Stimulated activated CD4-positive, alpha-beta T cell treated with anti-CD3 and anti-CD28 coated beads, Interleukin-4, amount 100 ng/mL, for 1 hour (primary cell): ENCODE measurements at regions not wholly inside any gene's neighbourhood (a gene's known extent, or its start where the extent isn't known, plus 50 kb on each side); places are given as distances from the start of the nearest gene placed in this dataset.
"Not testable (repeated sequence)": the region's sequence is repeated elsewhere in the genome, so short reads cannot be mapped to it uniquely, and the experiment has no call there.

Experiments used
- DNase-seq: peaks from one replicate; pipeline ENCODE4 v3.0.0-alpha.2; 2020

GRCh38 chr5:100479079-100479688, 56.0 kb upstream of the FAM174A start:
- no peak for DNase-seq

- DNase-seq, result no peak
Observed at GRCh38 chr5:100472091-100472490, 63.1 kb upstream of the FAM174A start.

- no peak for DNase-seq
Observed at GRCh38 chr5:100469767-100470166, 65.4 kb upstream of the FAM174A start.

DNA sequence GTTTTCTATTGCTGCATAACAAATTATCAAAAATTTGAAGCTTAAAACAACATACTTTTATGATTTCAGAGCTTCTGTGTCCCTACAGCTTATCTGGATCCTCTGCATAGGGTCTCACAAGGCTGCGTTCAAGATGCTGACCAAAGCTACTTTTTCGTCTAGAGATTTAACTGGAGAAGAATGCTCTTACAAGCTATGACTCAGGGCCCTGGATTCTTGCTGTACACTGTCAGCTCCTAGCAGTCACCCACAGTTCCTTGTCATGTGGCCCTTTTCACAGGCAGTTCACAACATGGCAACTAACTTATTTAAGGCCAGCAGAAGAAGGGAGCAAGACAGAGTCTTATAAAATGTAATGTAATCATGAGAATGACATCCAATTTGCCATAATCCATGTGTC, 70.8 kb upstream of the FAM174A start:
- DNase-seq, result no peak

DNA sequence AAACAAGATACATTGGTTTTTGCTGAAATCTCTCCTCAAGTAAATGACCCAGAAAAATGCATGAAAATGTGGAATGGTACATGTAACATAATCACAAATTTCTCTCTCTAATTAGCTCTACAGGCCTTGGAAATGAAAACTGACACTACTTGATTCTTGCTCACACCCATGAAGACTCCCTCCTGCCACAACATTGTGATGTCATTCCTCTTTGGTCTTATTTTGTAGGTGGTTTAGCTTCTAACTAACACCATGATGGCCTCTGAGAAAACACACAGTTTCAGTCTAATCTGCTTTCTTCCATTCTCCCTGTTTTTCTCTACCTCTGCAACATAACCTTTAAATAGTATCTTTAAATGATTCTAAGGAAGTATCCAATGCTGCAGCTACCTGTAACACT, 78.6 kb upstream of the FAM174A start:
- no peak for DNase-seq

GRCh38 chr5:100452126-100452525, 83.0 kb upstream of the FAM174A start:
- no peak for DNase-seq

DNA sequence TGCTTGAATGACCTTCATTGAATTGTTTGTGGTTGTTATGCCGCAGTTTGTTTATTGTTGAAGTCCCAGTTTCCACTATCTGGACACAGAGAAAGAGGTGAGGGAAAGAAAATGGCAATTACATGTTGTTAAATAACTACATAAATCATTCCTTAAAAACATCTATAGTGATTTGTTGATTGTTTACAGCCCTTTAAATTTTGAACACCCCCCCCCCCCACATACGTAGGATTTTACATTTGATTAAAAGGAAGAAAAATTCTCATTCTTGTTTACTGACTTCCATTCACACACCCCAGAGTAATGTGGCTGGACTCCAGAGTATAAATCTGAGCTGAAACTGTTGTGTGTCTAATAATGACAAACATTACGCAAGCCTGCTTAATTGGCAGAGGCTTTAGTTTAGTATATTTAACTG, 87.1 kb upstream of the FAM174A start:
- no peak for DNase-seq

DNA sequence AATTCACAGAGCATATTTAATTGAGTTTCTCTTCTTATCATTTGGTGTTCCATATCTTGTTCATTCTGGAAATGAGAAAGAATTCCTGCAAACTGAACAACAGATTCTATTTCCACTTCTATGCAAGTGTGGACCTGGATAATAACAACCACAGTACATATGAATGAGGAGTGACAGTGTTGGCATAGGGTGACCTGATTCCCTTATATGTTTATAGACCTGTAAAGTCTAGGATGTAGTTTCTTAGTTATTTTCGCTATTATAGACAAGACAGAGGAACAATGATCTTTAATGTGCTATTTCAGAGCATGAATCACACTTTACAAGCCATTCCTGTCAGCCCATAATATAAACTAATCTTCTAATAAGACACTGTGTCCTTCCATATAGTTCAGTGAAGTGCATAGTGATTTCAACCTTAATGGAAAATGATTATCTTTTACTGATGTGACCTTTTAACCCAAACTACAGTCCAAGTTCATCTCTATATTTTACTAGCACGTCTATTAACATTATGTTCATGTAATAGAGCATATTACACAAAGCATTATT, 88.2 kb upstream of the FAM174A start:
- DNase-seq, result no peak

DNA sequence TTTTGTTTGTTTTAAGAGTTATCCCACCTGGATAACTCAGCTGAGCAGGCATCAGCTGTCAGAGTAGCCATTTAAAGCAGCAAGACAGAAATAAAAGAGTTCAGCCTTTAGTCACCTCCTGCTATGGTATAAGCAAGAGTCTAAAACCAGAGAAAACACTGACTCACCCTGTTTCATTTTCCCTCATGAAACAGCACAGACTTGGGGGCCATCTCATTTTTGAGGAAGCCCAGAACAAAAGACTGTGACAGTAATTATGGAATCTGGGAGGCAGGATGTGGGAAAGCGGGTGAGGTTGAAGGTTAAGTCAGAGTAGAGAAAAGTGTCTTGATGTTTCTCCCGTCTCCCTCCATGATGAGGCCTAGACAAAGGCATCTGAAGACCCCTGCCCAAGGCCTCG, 90.2 kb upstream of the FAM174A start:
- no peak for DNase-seq

DNA sequence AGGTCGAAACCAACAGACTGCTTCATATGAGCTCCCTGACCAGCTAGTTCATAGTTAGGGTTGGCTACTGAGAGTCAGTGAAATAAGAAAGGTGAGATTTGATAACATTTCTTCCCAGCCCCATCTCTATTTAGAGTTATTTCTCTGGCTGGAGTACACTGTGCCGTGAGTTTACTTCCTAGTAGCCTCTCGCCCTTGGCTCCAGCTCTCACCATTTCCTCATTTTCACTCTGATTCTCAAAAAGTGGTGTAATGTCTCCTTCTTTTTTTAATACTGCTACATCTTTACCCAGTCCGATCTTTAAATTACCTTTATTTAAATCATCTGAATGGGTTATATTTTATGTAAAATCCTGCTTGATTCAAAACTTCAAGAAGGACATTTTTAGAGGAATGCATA, 100.4 kb upstream of the FAM174A start:
- DNase-seq, result no peak

DNA sequence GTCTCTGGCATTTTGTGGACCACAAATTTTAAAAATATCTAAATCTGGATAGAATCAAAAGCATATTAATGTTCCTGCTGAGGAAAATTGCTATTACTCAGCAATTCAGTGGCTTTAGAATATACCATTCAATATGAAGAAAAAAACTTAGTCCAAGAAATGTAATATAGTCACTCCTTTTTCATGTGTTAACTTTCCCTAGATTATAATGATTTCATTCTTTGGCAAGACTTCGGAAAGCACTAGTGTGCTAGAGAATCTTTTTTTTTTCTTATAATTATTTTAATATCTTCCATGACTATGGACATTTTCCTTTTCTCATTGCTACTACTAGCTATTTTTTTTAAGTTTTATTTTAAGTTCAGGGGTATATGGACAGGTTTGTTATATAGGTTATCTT, 102.4 kb upstream of the FAM174A start:
- DNase-seq, result no peak

DNA sequence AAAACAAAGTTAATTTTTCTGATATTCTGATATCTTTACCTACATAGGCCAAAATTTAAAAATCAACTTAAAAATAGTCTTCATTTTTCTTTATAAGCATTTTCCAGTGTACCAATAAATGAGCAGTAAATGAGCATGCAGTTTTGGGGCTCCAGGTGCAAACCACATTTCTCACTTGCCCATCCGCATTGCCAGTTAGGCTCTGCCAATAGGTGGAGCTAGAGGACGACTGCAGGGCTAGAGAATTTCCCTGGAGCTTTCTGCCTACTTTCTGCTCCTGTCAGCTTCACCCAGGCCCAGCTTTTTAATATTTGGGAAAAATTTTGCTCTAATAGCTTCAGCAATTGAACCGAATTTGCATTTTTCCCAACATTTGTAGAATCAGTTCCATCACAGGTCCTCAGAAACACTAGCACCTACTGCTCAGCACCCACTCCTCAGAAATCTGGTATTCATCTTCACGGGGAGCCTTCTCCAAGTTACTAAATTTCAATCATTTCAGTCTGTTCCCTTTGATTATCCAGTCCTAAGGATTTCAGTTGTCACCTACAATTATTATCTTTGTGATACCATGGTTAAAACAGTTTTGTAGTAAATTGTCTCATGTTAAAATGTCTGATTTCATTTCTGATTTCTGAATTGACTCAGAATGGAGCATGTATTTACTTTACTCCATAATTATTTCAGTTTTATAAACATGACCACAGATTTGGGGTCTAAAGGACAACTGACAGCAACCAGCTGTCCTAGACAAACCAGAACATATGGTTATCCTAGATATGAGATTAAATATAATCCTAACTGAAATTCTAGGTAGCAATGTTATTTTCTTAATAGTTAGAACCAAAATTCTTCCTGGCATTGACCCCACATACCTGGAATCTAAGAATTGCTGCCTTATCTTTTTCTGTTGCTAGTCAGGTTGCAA, 104.6 kb upstream of the FAM174A start:
- DNase-seq, result peak; percentile 29

GRCh38 chr5:100424787-100425186, 110.4 kb upstream of the FAM174A start:
- no peak for DNase-seq

GRCh38 chr5:100424017-100424416, 111.2 kb upstream of the FAM174A start:
- no peak for DNase-seq

GRCh38 chr5:100423330-100423729, 111.8 kb upstream of the FAM174A start:
- no peak for DNase-seq

GRCh38 chr5:100421360-100421759, 113.8 kb upstream of the FAM174A start:
- DNase-seq, result no peak

DNA sequence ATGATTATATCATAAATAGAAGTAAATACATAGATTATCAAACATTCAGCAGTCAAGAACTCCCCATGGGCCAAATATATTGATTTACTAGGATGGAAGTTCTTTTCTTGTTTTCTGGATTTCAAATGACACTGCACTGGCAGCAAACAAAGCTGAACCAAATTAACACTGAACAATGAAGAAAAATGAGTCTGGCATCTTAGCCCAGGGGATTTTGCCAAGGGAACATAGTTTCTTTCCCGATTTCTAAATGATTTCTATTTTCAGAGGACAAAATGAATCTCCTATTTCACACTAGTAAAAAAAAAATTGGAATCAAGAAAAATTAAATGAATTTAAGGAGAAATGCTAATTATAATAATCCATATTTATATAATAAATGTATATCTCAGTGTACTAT, 116.9 kb upstream of the FAM174A start:
- DNase-seq, result no peak

GRCh38 chr5:100409660-100410151, 125.5 kb upstream of the FAM174A start:
- no peak for DNase-seq

DNA sequence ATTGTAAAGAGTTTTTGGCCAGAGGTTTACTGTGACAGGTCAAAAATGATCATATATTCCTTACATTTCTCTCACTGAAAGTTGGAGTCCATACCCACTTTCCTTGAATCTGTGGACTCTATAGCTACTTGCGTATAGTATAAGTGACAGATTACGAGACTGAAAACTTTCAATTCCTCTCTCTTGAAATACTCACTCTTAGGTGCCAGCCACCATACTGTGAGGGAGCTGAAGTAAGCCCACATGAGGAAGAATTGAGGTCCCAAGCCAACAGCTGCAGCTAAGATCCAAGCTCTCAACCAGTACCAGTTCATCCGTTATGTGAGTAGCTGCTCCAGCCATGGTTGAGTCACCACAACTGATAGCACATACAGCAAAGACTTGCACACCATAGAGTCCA, 128.1 kb upstream of the FAM174A start:
- no peak for DNase-seq

GRCh38 chr5:100406640-100407039, 128.5 kb upstream of the FAM174A start:
- DNase-seq, result no peak

GRCh38 chr5:100402071-100402470, 133.1 kb upstream of the FAM174A start:
- no peak for DNase-seq

GRCh38 chr5:100401149-100401548, 134.0 kb upstream of the FAM174A start:
- no peak for DNase-seq

DNA sequence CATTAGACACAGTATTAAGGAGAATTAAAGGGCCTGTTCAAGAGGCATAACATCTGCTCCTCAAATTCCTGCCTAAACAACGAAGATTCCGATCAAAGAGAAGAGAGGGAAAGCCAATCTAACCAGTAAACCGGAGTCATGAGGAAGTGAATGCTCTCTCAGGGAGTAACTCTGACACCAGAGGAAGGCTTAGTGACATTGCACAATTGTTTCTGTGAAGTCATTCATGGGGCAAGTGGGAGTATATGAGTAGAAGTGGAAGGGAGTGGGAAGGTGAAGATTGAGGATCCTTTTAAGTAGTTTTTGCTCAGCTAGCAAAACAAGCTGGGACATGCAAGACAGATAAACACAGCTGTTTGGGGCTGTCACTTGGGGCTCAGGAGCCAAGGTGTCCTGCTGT, 136.4 kb upstream of the FAM174A start:
- not testable (repeated sequence) for DNase-seq

DNA sequence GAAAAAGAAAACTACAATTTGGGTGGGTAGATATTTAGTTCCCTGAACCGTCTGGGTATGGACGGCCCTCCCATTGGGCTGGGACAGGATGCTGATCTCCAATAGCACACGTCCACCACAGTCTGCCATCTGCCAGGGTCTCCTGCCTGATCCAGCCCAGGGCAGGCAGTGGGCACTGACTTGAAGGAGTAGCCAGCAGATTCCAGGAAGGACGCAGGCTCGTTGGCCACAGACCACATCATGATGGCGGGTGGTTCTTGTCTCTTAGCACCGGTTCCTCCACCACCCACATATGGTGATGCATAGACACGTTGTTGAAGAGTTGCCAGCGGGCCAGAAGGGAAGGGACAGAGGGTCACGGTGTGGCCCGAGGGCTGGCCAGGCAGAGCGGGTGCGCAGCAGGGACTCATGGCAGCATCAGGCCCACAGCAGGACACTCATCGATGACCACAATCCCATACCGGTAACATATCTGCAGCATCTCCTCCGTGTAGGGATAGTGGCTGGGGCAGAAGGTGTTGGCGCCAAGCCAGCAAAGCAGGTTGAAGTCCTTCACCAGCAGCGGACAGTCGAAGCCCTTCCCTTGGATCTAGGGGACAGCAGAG, 155.8 kb upstream of the FAM174A start:
- not testable (repeated sequence) for DNase-seq
